HepG2 (cell line): ENCODE measurements at regions not wholly inside any gene's neighbourhood (a gene's known extent, or its start where the extent isn't known, plus 50 kb on each side); places are given as distances from the start of the nearest gene placed in this dataset.

Experiments
- ATAC-seq: fragments of 200-7000 bp; cut with Tn5 transposase; 3 replicates; pipeline ENCODE4 v1.9.1; 2020; ENCODE audit warnings: mild to moderate bottlenecking, moderate library complexity
- BruUV-seq: library from RNA; stranded (reverse); fragments of 400-500 nt; replicated peaks from 2 replicates; lab custom pipeline; 2021; lab: Mats Ljungman, UMichigan
- CTCF ChIA-PET: fragments of 300-600 bp; formaldehyde crosslinking; extraction: SDS; loops from one replicate; lab custom pipeline; 2021; ENCODE audit warnings: low total read pairs, inconsistent platforms, low intra/inter-chr PET ratio; lab: Yijun Ruan, JAX
- POLR2A ChIA-PET: fragments of 350-600 bp; sonication (Branson Sonifier 250); formaldehyde crosslinking; loops from one replicate; lab custom pipeline; 2020; ENCODE audit warnings: antibody characterized with exemption, inconsistent platforms; lab: Yijun Ruan, JAX
- DNase-seq: peaks from one replicate; pipeline ENCODE4 v3.0.0-alpha.2; 2015; ENCODE audit warnings: low spot score
- FAIRE-seq: peaks from 3 replicates; lab custom pipeline; 2011; peaks lifted over from hg19 to GRCh38; lab: Jason Lieb, UNC
- H2AFZ ChIP-seq: one replicate; pipeline ENCODE4 v1.6.1; 2011; ENCODE audit warnings: low read length, inconsistent platforms
- H3K27ac ChIP-seq: fragments of 300-600 bp; 3 replicates; pipeline ENCODE4 v1.8.0; 2011; ENCODE audit warnings: mixed run types, mild to moderate bottlenecking, mixed read lengths, low read length, inconsistent platforms; ENCODE audit not compliant: insufficient read depth; ENCODE audit errors: extremely low read length
- H3K27me3 ChIP-seq, 2 experiments: fragments of 200-600 bp in 1 of 2; 2 replicates in 1 of 2; 3 replicates in 1 of 2; pipeline versions ENCODE4 v1.6.0 to v1.8.0; 2011; ENCODE audit warnings: low read length in 2 of 2, mild to moderate bottlenecking in 2 of 2, moderate library complexity in 2 of 2, inconsistent platforms in 1 of 2; ENCODE audit not compliant: insufficient read depth in 2 of 2, control insufficient read depth in 1 of 2
- H3K36me3 ChIP-seq, 2 experiments: fragments of 200-600 bp in 1 of 2; replicated peaks in 1 of 2; 2 replicates in 1 of 2; 3 replicates in 1 of 2; pipeline versions ENCODE4 v1.5.1 to v1.8.0; 2011; ENCODE audit warnings: low read length in 2 of 2, inconsistent platforms in 1 of 2; ENCODE audit not compliant: insufficient read depth in 2 of 2, control insufficient read depth in 1 of 2
- H3K4me1 ChIP-seq: 2 replicates; pipeline ENCODE4 v1.5.1; 2012; ENCODE audit warnings: low read length, inconsistent platforms; ENCODE audit not compliant: insufficient read depth
- H3K4me2 ChIP-seq: 2 replicates; pipeline ENCODE4 v1.6.0; 2011; ENCODE audit warnings: low read depth, low read length, inconsistent platforms
- H3K4me3 ChIP-seq, 3 experiments: fragments of 200-600 bp in 1 of 3; sonication (generic), shearing (Covaris generic) in 1 of 3; replicated peaks in 1 of 3; 2 replicates each; pipeline ENCODE4 v1.5.1; 2011 to 2016; ENCODE audit warnings: low read length in 3 of 3, inconsistent platforms in 2 of 3, low read depth in 2 of 3, mild to moderate bottlenecking in 2 of 3, control low read depth in 1 of 3, mixed read lengths in 1 of 3; ENCODE audit not compliant: insufficient read depth in 1 of 3
- H3K79me2 ChIP-seq: one replicate; pipeline ENCODE4 v1.6.1; 2011; ENCODE audit warnings: low read length, inconsistent platforms; ENCODE audit not compliant: insufficient read depth
- H3K9ac ChIP-seq: 2 replicates; pipeline ENCODE4 v1.6.0; 2011; ENCODE audit warnings: mild to moderate bottlenecking, low read depth, low read length, inconsistent platforms; ENCODE audit not compliant: insufficient read depth
- H3K9me3 ChIP-seq: 2 replicates; pipeline ENCODE4 v1.5.1; 2012; ENCODE audit warnings: mild to moderate bottlenecking, low read length
- H4K20me1 ChIP-seq: 2 replicates; pipeline ENCODE4 v1.6.0; 2011; ENCODE audit warnings: inconsistent platforms, mild to moderate bottlenecking, low read length, moderate library complexity; ENCODE audit not compliant: insufficient read depth
- FOXC1 ChIP-seq: sonication (generic); formaldehyde crosslinking; IDR thresholded peaks from 2 replicates; pipeline ENCODE4 v1.8.0; 2022; ENCODE audit warnings: mild to moderate bottlenecking, missing genetic modification reagents, borderline replicate concordance
- MAFF ChIP-seq: IDR thresholded peaks from 2 replicates; pipeline ENCODE4 v1.6.1; 2011; ENCODE audit warnings: low read depth, low read length, improper control_type of control experiment
- MAFK ChIP-seq, 2 experiments: IDR thresholded peaks in 1 of 2; conservative IDR thresholded peaks in 1 of 2; 2 replicates each; pipeline ENCODE4 v1.6.1; 2011; ENCODE audit warnings: improper control_type of control experiment in 2 of 2, low read length in 2 of 2
- REPIN1 ChIP-seq: sonication (generic); formaldehyde crosslinking; IDR thresholded peaks from 2 replicates; pipeline ENCODE4 v1.8.0; 2022; ENCODE audit warnings: missing genetic modification reagents, low read depth, mild to moderate bottlenecking, borderline replicate concordance
- SIX1 ChIP-seq: sonication (generic); formaldehyde crosslinking; IDR thresholded peaks from 2 replicates; pipeline ENCODE4 v1.4.0; 2020; ENCODE audit warnings: missing genetic modification reagents, borderline replicate concordance
- ZKSCAN5 ChIP-seq: sonication (generic); formaldehyde crosslinking; IDR thresholded peaks from 2 replicates; pipeline ENCODE4 v1.5.1; 2020; ENCODE audit warnings: mild to moderate bottlenecking, missing genetic modification reagents
- WGBS: methylation state at CpG from one replicate; pipeline ENCODE4 v1.1.6; 2017; ENCODE audit warnings: low lambda C conversion rate; 5-methylcytosine and 5-hydroxymethylcytosine counted together
- in situ Hi-C: cut with HindIII; loops from 2 replicates; pipeline ENCODE4 v1.10.0; 2017; ENCODE audit warnings: low pct_unique_long_range_greater_than_20kb; ENCODE audit not compliant: extremely low pct_ligation_motif_present
- intact Hi-C: fragments of 100-400 bp; cut with micrococcal nuclease; formaldehyde crosslinking; loops from one replicate; pipeline ENCODE4 v1.10.0; 2022; ENCODE audit not compliant: unreplicated experiment
- TF ChIP-seq, protein P1 (sequence below): sonication (generic); formaldehyde crosslinking; IDR thresholded peaks from 2 replicates; pipeline ENCODE4 v1.4.0; 2020; ENCODE audit warnings: missing genetic modification reagents, mild to moderate bottlenecking, borderline replicate concordance
- TF ChIP-seq, protein P2 (sequence below): sonication (generic); formaldehyde crosslinking; IDR thresholded peaks from 2 replicates; pipeline ENCODE4 v1.8.1; 2023; ENCODE audit warnings: mild to moderate bottlenecking, moderate library complexity, missing genetic modification reagents

- no peak overlapping the region for H3K4me2 ChIP-seq
- no peak for DNase-seq
- no peaks in the 10 kb centered on the region for H3K36me3 ChIP-seq
- no peak overlapping the region for H2AFZ ChIP-seq
- no peak overlapping the region for H3K9ac ChIP-seq
- H3K27ac ChIP-seq, result no peak overlapping the region
- H4K20me1 ChIP-seq, result no peaks in the 10 kb centered on the region
- POLR2A ChIA-PET, result no interaction called here
- in situ Hi-C loops (no loop called here), intact Hi-C loops (no loop called here)
- no peaks in the 10 kb centered on the region for H3K4me1 ChIP-seq
- CTCF ChIA-PET, result no interaction called here
- no TSS peak for BruUV-seq
- no peak for FAIRE-seq
- TF ChIP-seq REPIN1 (CRISPR knock-in tag) (no peak), MAFK (conservative IDR thresholded peaks at IDR 0.05 in 1 of 2, IDR thresholded peaks at IDR 0.05 in 1 of 2; ENCODE audit: low read length in 2 of 2) (peak; percentile 95 to 99), MAFF (peak; percentile 98)
- ATAC-seq, result no peak
- no peaks in the 10 kb centered on the region for H3K27me3 ChIP-seq
- no peaks in the 10 kb centered on the region for H3K79me2 ChIP-seq
- no peak overlapping the region for H3K4me3 ChIP-seq
- no peaks in the 10 kb centered on the region for H3K9me3 ChIP-seq
These were observed 601.8 kb downstream of the TMEM182 start for GRCh38 chr2:103363639-103364038.

DNA sequence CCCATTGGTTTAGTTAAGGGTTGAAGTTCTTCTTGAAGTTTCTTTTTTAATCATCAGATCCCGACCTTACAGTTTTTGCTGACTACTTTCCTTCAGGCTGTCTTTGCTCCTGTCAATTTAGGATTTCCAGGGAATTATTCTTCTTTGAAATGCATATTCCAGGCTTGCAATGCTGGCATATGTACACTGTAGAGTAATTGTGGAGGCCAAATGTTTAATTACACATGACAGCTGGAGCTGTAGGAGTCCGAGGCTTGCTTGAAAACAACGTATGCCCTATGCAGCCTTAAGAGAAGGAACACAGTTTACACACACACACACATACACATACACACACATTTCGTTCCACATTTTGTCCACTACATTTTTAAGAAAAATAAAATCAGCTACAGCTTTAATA, 602.3 kb downstream of the TMEM182 start:
- CTCF ChIA-PET, result no interaction called here
- H3K4me2 ChIP-seq, result no peak overlapping the region
- ATAC-seq (no peak), DNase-seq (no peak)
- intact Hi-C loops, result no loop called here
- no peak overlapping the region for H3K27ac ChIP-seq
- no peaks in the 10 kb centered on the region for H3K4me1 ChIP-seq
- no peaks in the 10 kb centered on the region for H3K27me3 ChIP-seq
- H3K4me3 ChIP-seq, result no peak overlapping the region
- TF ChIP-seq ZKSCAN5 (CRISPR knock-in tag) (no peak), SIX1 (no peak), FOXC1 (CRISPR knock-in tag) (no peak)
- TF ChIP-seq, protein P1, sequence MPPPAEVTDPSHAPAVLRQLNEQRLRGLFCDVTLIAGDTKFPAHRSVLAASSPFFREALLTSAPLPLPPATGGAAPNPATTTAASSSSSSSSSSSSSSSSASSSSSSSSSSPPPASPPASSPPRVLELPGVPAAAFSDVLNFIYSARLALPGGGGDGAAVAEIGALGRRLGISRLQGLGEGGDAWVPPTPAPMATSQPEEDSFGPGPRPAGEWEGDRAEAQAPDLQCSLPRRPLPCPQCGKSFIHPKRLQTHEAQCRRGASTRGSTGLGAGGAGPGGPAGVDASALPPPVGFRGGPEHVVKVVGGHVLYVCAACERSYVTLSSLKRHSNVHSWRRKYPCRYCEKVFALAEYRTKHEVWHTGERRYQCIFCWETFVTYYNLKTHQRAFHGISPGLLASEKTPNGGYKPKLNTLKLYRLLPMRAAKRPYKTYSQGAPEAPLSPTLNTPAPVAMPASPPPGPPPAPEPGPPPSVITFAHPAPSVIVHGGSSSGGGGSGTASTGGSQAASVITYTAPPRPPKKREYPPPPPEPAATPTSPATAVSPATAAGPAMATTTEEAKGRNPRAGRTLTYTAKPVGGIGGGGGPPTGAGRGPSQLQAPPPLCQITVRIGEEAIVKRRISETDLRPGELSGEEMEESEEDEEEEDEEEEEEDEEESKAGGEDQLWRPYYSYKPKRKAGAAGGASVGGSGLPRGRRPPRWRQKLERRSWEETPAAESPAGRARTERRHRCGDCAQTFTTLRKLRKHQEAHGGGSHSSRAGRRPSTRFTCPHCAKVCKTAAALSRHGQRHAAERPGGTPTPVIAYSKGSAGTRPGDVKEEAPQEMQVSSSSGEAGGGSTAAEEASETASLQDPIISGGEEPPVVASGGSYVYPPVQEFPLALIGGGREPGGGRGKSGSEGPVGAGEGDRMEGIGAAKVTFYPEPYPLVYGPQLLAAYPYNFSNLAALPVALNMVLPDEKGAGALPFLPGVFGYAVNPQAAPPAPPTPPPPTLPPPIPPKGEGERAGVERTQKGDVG (CRISPR knock-in tag), result no peak
- TF ChIP-seq, protein P2, sequence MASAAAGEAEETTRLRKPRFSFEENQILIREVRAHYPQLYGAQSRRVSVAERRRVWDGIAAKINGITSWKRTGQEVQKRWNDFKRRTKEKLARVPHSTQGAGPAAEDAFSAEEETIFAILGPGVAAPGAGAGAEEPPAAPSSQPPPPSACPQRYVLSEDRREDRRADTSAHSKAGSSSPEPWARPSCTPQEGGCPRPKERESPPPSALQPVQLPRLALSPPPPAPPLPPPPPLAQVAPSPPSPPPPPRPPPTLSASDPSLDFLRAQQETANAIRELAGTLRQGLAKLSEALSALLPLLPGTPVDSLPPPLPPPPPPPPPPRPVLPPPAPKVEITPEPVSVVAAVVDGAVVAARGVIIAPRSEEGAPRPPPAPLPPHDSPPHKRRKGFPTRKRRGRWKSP, result no peak
- TF ChIP-seq, all 625 proteins: peak for 0
- Histone ChIP-seq H3K36me3 (no peaks in the 10 kb centered on the region), H3K79me2 (no peaks in the 10 kb centered on the region), H4K20me1 (no peaks in the 10 kb centered on the region), H3K9me3 (no peaks in the 10 kb centered on the region), H3K9ac (no peak overlapping the region), H2AFZ (no peak overlapping the region)
- POLR2A ChIA-PET, result no interaction called here
- no peak for FAIRE-seq
- WGBS, result under 1% methylated on average over 4 of the region's 4 CpGs
- BruUV-seq, result no TSS peak
- in situ Hi-C loops, result no loop called here
